Neuronal stem cell (in vitro differentiated cells): ENCODE measurements at regions not wholly inside any gene's neighbourhood (a gene's known extent, or its start where the extent isn't known, plus 50 kb on each side); places are given as distances from the start of the nearest gene placed in this dataset.
A peak's percentile ranks its signal among the peaks of the same experiment; 100 is the strongest.

Experiments used
- DNase-seq: peaks from one replicate; pipeline ENCODE4 v3.0.0-alpha.2; 2013; ENCODE audit warnings: low spot score
- H2AFZ ChIP-seq: one replicate; pipeline ENCODE4 v1.6.1; 2013; ENCODE audit warnings: mild to moderate bottlenecking, low read length, inconsistent platforms
- H2AK5ac ChIP-seq: 2 replicates; pipeline ENCODE4 v1.6.1; 2013; ENCODE audit warnings: low read depth, mild to moderate bottlenecking, inconsistent platforms, low read length, moderate library complexity, mixed read lengths
- H2BK120ac ChIP-seq: 2 replicates; pipeline ENCODE4 v1.6.1; 2013; ENCODE audit warnings: low read depth, mild to moderate bottlenecking, inconsistent platforms, low read length, moderate library complexity, mixed read lengths
- H2BK12ac ChIP-seq: one replicate; pipeline ENCODE4 v1.6.1; 2013; ENCODE audit warnings: low read length, inconsistent platforms
- H2BK15ac ChIP-seq: 2 replicates; pipeline ENCODE4 v1.6.1; 2013; ENCODE audit warnings: mild to moderate bottlenecking, low read length, inconsistent platforms, mixed read lengths
- H2BK5ac ChIP-seq: one replicate; pipeline ENCODE4 v1.6.1; 2013; ENCODE audit warnings: inconsistent platforms, mild to moderate bottlenecking, low read length, moderate library complexity
- H3K14ac ChIP-seq: one replicate; pipeline ENCODE4 v1.6.1; 2013; ENCODE audit warnings: low read length, inconsistent platforms
- H3K18ac ChIP-seq: 2 replicates; pipeline ENCODE4 v1.6.1; 2013; ENCODE audit warnings: low read length, inconsistent platforms
- H3K23ac ChIP-seq: 2 replicates; pipeline ENCODE4 v1.6.1; 2013; ENCODE audit warnings: low read depth, mild to moderate bottlenecking, mixed read lengths, low read length, inconsistent platforms; ENCODE audit not compliant: poor library complexity
- H3K27ac ChIP-seq: replicated peaks from 3 replicates; pipeline ENCODE4 v1.5.1; 2013; ENCODE audit warnings: low read length, inconsistent platforms
- H3K27me3 ChIP-seq, 3 experiments: 2 replicates each; pipeline ENCODE4 v1.6.1; 2013; ENCODE audit warnings: low read length in 3 of 3, mild to moderate bottlenecking in 2 of 3, inconsistent platforms in 1 of 3, low read depth in 1 of 3, mixed read lengths in 1 of 3, moderate library complexity in 1 of 3; ENCODE audit not compliant: control insufficient read depth in 3 of 3, insufficient read depth in 3 of 3
- H3K36me3 ChIP-seq, 2 donors: replicated peaks in 1 of 2; 2 replicates each; pipeline ENCODE4 v1.6.1; 2013; ENCODE audit warnings: low read length in 2 of 2; ENCODE audit not compliant: control insufficient read depth in 2 of 2, insufficient read depth in 2 of 2
- H3K4ac ChIP-seq: 2 replicates; pipeline ENCODE4 v1.6.1; 2013; ENCODE audit warnings: inconsistent platforms, mild to moderate bottlenecking, low read length, moderate library complexity
- H3K4me1 ChIP-seq, 2 donors: 1 replicate in 1 of 2; 2 replicates in 1 of 2; pipeline ENCODE4 v1.6.1; 2013; ENCODE audit warnings: low read length in 2 of 2, low read depth in 1 of 2; ENCODE audit not compliant: control insufficient read depth in 2 of 2, insufficient read depth in 1 of 2
- H3K4me2 ChIP-seq: one replicate; pipeline ENCODE4 v1.6.1; 2013; ENCODE audit warnings: mild to moderate bottlenecking, low read length, inconsistent platforms; ENCODE audit not compliant: insufficient read depth, poor library complexity, severe bottlenecking
- H3K4me3 ChIP-seq, 2 donors: 2 replicates each; pipeline ENCODE4 v1.5.1; 2013; ENCODE audit warnings: low read length in 2 of 2, mild to moderate bottlenecking in 2 of 2, inconsistent platforms in 1 of 2, moderate library complexity in 1 of 2
- H3K79me1 ChIP-seq: one replicate; pipeline ENCODE4 v1.6.1; 2013; ENCODE audit warnings: low read depth, mild to moderate bottlenecking, inconsistent platforms, low read length, moderate library complexity
- H3K9ac ChIP-seq: one replicate; pipeline ENCODE4 v1.6.1; 2013; ENCODE audit warnings: mild to moderate bottlenecking, low read depth, low read length, inconsistent platforms; ENCODE audit not compliant: poor library complexity
- H3K9me3 ChIP-seq, 2 donors: replicated peaks in 1 of 2; 2 replicates each; pipeline versions ENCODE3 to v1.6.1; 2013; ENCODE audit warnings: low read length in 2 of 2, mild to moderate bottlenecking in 2 of 2, inconsistent platforms in 1 of 2, low read depth in 1 of 2, mixed read lengths in 1 of 2, moderate library complexity in 1 of 2; ENCODE audit not compliant: control insufficient read depth in 2 of 2, insufficient read depth in 1 of 2
- H4K8ac ChIP-seq: one replicate; pipeline ENCODE4 v1.6.1; 2013; ENCODE audit warnings: low read depth, mild to moderate bottlenecking, inconsistent platforms, low read length, moderate library complexity
- H4K91ac ChIP-seq: one replicate; pipeline ENCODE4 v1.6.1; 2013; ENCODE audit warnings: low read length, low read depth, mild to moderate bottlenecking, inconsistent platforms; ENCODE audit not compliant: poor library complexity
- WGBS, 2 donors: extraction: QIAGEN DNeasy Blood & Tissue Kit; methylation state at CpG; one replicate each; pipeline ENCODE4 v1.1.7; 2013; ENCODE audit warnings: missing lambda C conversion rate in 2 of 2, mixed read lengths in 1 of 2; ENCODE audit not compliant: insufficient read length in 2 of 2, insufficient replicate concordance in 1 of 2; ENCODE audit errors: extremely low coverage in 2 of 2; 5-methylcytosine and 5-hydroxymethylcytosine counted together

- no peak overlapping the region for H3K4ac ChIP-seq
- H3K36me3 ChIP-seq, result no peaks in the 10 kb centered on the region
- H2AK5ac ChIP-seq, result no peak overlapping the region
- H4K91ac ChIP-seq, result no peak overlapping the region
- no peak overlapping the region for H2BK15ac ChIP-seq
- no peak overlapping the region for H3K9ac ChIP-seq
- no peak overlapping the region for H3K4me3 ChIP-seq
- no peak for DNase-seq
- H2AFZ ChIP-seq, result no peak overlapping the region
- H3K18ac ChIP-seq, result no peak overlapping the region
- H3K23ac ChIP-seq, result no peak overlapping the region
- H3K4me2 ChIP-seq, result no peak overlapping the region
- no peak overlapping the region for H4K8ac ChIP-seq
- WGBS, 2 donors, result no CpG with 5 or more reads among the region's 11 CpGs
- peaks cover 0 to 53% (median 0%) of the 10 kb centered on the region in 3 experiments for H3K27me3 ChIP-seq
- no peaks in the 10 kb centered on the region for H3K9me3 ChIP-seq
- H2BK120ac ChIP-seq, result no peak overlapping the region
- peaks cover 0 to 2% of the 10 kb centered on the region in 2 donors for H3K4me1 ChIP-seq
- no peak overlapping the region for H3K14ac ChIP-seq
- no peak overlapping the region for H3K27ac ChIP-seq
- no peak overlapping the region for H2BK5ac ChIP-seq
- H2BK12ac ChIP-seq, result no peak overlapping the region
- peaks cover 2% of the 10 kb centered on the region for H3K79me1 ChIP-seq
Measured at GRCh38 chr15:77772641-77773402, 140.1 kb upstream of the LINGO1 start.

- Histone ChIP-seq H3K4ac (no peak overlapping the region), H3K27me3 (peaks cover 0 to 64% (median 0%) of the 10 kb centered on the region in 3 experiments), H3K4me2 (no peak overlapping the region), H3K27ac (no peak overlapping the region), H3K9me3 (no peaks in the 10 kb centered on the region), H2BK120ac (no peak overlapping the region), H2AK5ac (peak overlapping the region; percentile 35), H4K91ac (no peak overlapping the region), H3K36me3 (no peaks in the 10 kb centered on the region), H2AFZ (no peak overlapping the region), H3K4me3 (no peak overlapping the region), H4K8ac (no peak overlapping the region), H2BK5ac (no peak overlapping the region), H3K23ac (no peak overlapping the region), H3K79me1 (no peaks in the 10 kb centered on the region), H2BK15ac (no peak overlapping the region), H3K14ac (no peak overlapping the region), H3K9ac (no peak overlapping the region), H2BK12ac (no peak overlapping the region), H3K4me1 (peaks cover 0 to 4% of the 10 kb centered on the region in 2 donors), H3K18ac (peak overlapping the region; percentile 25)
- no CpG with 5 or more reads among the region's 7 CpGs for WGBS, 2 donors
- DNase-seq, result no peak
Measured at GRCh38 chr15:77771616-77772015, 138.9 kb upstream of the LINGO1 start.

GRCh38 chr15:77769700-77770099 lies 137.0 kb upstream of the LINGO1 start:
- no CpG with 5 or more reads among the region's 7 CpGs for WGBS, 2 donors
- H2BK5ac ChIP-seq, result no peak overlapping the region

DNA sequence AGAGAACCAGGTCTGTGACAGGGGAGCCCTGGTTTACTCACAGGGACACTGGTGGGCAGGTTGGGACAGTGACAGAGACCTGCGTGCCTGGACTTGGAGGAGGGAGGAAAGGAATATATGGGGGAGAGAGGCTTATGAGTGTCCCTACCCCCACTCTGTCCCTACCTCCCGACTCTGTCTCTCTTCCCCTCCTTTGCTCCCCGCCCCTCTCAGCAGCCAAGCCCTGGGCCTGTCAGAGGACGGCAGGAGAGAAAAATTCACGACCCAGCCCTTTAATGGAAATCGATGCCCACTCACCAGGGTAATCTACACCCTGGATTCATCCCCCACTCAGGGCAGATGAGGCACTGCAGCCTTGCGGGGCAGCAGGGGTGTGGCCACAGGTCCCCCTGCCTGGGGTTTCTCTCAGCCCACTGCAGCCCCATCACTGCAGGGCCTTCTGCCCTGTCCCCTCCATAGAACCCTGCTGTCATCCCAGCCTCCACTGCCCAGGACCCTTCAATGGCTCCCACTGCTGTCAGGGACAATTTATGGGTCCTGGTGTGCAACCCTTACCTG lies 135.9 kb upstream of the LINGO1 start:
- Histone ChIP-seq H3K36me3 (no peaks in the 10 kb centered on the region), H2BK5ac (no peak overlapping the region), H2BK15ac (no peak overlapping the region), H3K79me1 (no peaks in the 10 kb centered on the region), H3K14ac (no peak overlapping the region), H3K23ac (no peak overlapping the region), H2AK5ac (no peak overlapping the region), H4K8ac (no peak overlapping the region), H3K9me3 (no peaks in the 10 kb centered on the region), H3K27me3 (peaks cover 0 to 58% (median 0%) of the 10 kb centered on the region in 3 experiments), H3K4ac (no peak overlapping the region), H2AFZ (no peak overlapping the region), H2BK12ac (no peak overlapping the region), H3K4me2 (no peak overlapping the region), H3K27ac (no peak overlapping the region), H3K9ac (no peak overlapping the region), H2BK120ac (no peak overlapping the region), H3K4me1 (peaks cover 0 to 4% of the 10 kb centered on the region in 2 donors), H4K91ac (no peak overlapping the region), H3K18ac (no peak overlapping the region), H3K4me3 (no peak overlapping the region)
- WGBS, 2 donors, result no CpG with 5 or more reads among the region's 7 CpGs
- DNase-seq, result no peak

More at GRCh38 chr15:77769700-77770099, 137.0 kb upstream of the LINGO1 start:
- H3K4ac ChIP-seq, result no peak overlapping the region
- no peak overlapping the region for H3K27ac ChIP-seq
- no peak overlapping the region for H2BK12ac ChIP-seq
- no peak overlapping the region for H2BK15ac ChIP-seq
- peak overlapping the region; percentile 17 for H3K18ac ChIP-seq
- no peaks in the 10 kb centered on the region for H3K36me3 ChIP-seq
- H2AFZ ChIP-seq, result no peak overlapping the region
- peaks cover 0 to 59% (median 0%) of the 10 kb centered on the region in 3 experiments for H3K27me3 ChIP-seq
- peaks cover 0 to 4% of the 10 kb centered on the region in 2 donors for H3K4me1 ChIP-seq
- H4K91ac ChIP-seq, result no peak overlapping the region
- H2AK5ac ChIP-seq, result no peak overlapping the region
- peak overlapping the region; percentile 9 for H3K9ac ChIP-seq
- H3K4me3 ChIP-seq, result no peak overlapping the region
- no peak for DNase-seq
- H3K23ac ChIP-seq, result no peak overlapping the region
- H2BK120ac ChIP-seq, result no peak overlapping the region
- H3K14ac ChIP-seq, result no peak overlapping the region
- no peak overlapping the region for H3K4me2 ChIP-seq
- no peaks in the 10 kb centered on the region for H3K79me1 ChIP-seq
- H3K9me3 ChIP-seq, result no peaks in the 10 kb centered on the region
- H4K8ac ChIP-seq, result no peak overlapping the region
